ENCODE measurements at regions not wholly inside any gene's neighbourhood (a gene's known extent, or its start where the extent isn't known, plus 50 kb on each side); places are given as distances from the start of the nearest gene placed in this dataset.

- H3K27ac Mint-ChIP-seq: no peak overlapping the region
Measured at GRCh38 chr5:58122157-58122556, 337.7 kb downstream of the PLK2 start.

GRCh38 chr5:58121391-58121790 is 338.5 kb downstream of the PLK2 start:
- H3K27me3 Mint-ChIP-seq: no peaks in the 10 kb centered on the region
- peaks cover 16% of the 10 kb centered on the region for H3K4me1 Mint-ChIP-seq (ENCODE audit: low read depth)
- H3K36me3 Mint-ChIP-seq (ENCODE audit: insufficient read depth): no peaks in the 10 kb centered on the region
- no peak for TF ChIP-seq CTCF (IDR thresholded peaks at IDR 0.05; ENCODE audit: unreplicated experiment)
- no peak overlapping the region for H3K27ac Mint-ChIP-seq
- no peak overlapping the region for H3K4me3 Mint-ChIP-seq (ENCODE audit: low read depth)
- no peak for DNase-seq (ENCODE audit: low spot score, unreplicated experiment)
- no peaks in the 10 kb centered on the region for H3K9me3 Mint-ChIP-seq (ENCODE audit: low read depth)

More at GRCh38 chr5:58122157-58122556, 337.7 kb downstream of the PLK2 start:
- no peak for TF ChIP-seq CTCF (IDR thresholded peaks at IDR 0.05; ENCODE audit: unreplicated experiment)
- DNase-seq (ENCODE audit: low spot score, unreplicated experiment): no peak
- Mint-ChIP-seq H3K36me3 (ENCODE audit: insufficient read depth) (no peaks in the 10 kb centered on the region), H3K27me3 (no peaks in the 10 kb centered on the region), H3K4me3 (ENCODE audit: low read depth) (no peak overlapping the region), H3K9me3 (ENCODE audit: low read depth) (no peaks in the 10 kb centered on the region), H3K4me1 (ENCODE audit: low read depth) (peaks cover 12% of the 10 kb centered on the region)

- peaks cover 3% of the 10 kb centered on the region for H3K9me3 Mint-ChIP-seq (ENCODE audit: low read depth)
- no peaks in the 10 kb centered on the region for H3K36me3 Mint-ChIP-seq (ENCODE audit: insufficient read depth)
Measured at GRCh38 chr5:58117542-58117941, 342.3 kb downstream of the PLK2 start.

GRCh38 chr5:58116346-58116745 is 343.5 kb downstream of the PLK2 start:
- Mint-ChIP-seq H3K27ac (no peak overlapping the region), H3K27me3 (no peaks in the 10 kb centered on the region), H3K9me3 (ENCODE audit: low read depth) (peaks cover 3% of the 10 kb centered on the region), H3K4me3 (ENCODE audit: low read depth) (no peak overlapping the region), H3K36me3 (ENCODE audit: insufficient read depth) (no peaks in the 10 kb centered on the region), H3K4me1 (ENCODE audit: low read depth) (peaks cover 14% of the 10 kb centered on the region)
- no peak for TF ChIP-seq CTCF (IDR thresholded peaks at IDR 0.05; ENCODE audit: unreplicated experiment)
- DNase-seq (ENCODE audit: low spot score, unreplicated experiment): no peak

More at GRCh38 chr5:58117542-58117941, 342.3 kb downstream of the PLK2 start:
- H3K4me1 Mint-ChIP-seq (ENCODE audit: low read depth): peaks cover 14% of the 10 kb centered on the region
- H3K27me3 Mint-ChIP-seq: no peaks in the 10 kb centered on the region
- TF ChIP-seq CTCF (IDR thresholded peaks at IDR 0.05; ENCODE audit: unreplicated experiment): no peak
- peak overlapping the region; percentile 65 for H3K27ac Mint-ChIP-seq
- DNase-seq (ENCODE audit: low spot score, unreplicated experiment): no peak
- H3K4me3 Mint-ChIP-seq (ENCODE audit: low read depth): no peak overlapping the region

GRCh38 chr5:58115811-58116210 is 344.1 kb downstream of the PLK2 start:
- no peaks in the 10 kb centered on the region for H3K27me3 Mint-ChIP-seq
- H3K9me3 Mint-ChIP-seq (ENCODE audit: low read depth): peaks cover 3% of the 10 kb centered on the region
- H3K27ac Mint-ChIP-seq: no peak overlapping the region
- no peak overlapping the region for H3K4me3 Mint-ChIP-seq (ENCODE audit: low read depth)
- no peak for TF ChIP-seq CTCF (IDR thresholded peaks at IDR 0.05; ENCODE audit: unreplicated experiment)
- no peaks in the 10 kb centered on the region for H3K36me3 Mint-ChIP-seq (ENCODE audit: insufficient read depth)
- peaks cover 14% of the 10 kb centered on the region for H3K4me1 Mint-ChIP-seq (ENCODE audit: low read depth)
- DNase-seq (ENCODE audit: low spot score, unreplicated experiment): no peak
